ENCODE measurements at regions not wholly inside any gene's neighbourhood (a gene's known extent, or its start where the extent isn't known, plus 50 kb on each side); places are given as distances from the start of the nearest gene placed in this dataset.

DNA sequence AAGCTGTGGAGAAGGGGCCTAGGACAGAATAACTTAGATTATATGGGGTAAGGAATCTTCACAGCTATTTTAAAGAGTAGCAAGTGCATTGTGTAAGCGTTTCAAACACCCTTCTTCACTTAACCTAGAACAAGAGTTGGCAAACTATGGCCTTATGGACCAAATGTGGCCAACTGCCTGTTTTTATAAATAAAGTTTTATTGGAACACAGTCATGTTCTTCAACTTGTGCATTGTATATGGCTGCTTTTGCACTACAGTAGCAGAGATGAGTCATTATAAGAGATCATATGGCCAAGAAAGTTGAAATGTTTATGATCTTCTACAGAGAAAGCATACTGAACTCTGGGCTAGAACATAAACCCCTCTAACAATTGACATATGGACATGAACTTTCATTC lies 187.8 kb downstream of the ETV1 start (continued):
- no peak for TF ChIP-seq ZNF687 (IDR thresholded peaks at IDR 0.05)

- Histone ChIP-seq H3K9ac (ENCODE audit: control insufficient read depth, insufficient read depth, low read length) (no peak overlapping the region), H3K79me2 (ENCODE audit: control insufficient read depth, insufficient read depth, low read length) (no peaks in the 10 kb centered on the region), H3K27ac (ENCODE audit: control insufficient read depth, insufficient read depth) (no peak overlapping the region), H3K4me2 (ENCODE audit: control insufficient read depth, insufficient read depth) (no peak overlapping the region), H3K27me3 (replicated peaks in 1 of 2; ENCODE audit: control insufficient read depth in 2 of 2, insufficient read depth in 2 of 2, low read length in 1 of 2) (no peaks in the 10 kb centered on the region), H3K4me1 (ENCODE audit: control insufficient read depth, insufficient read depth, low read length) (no peaks in the 10 kb centered on the region), H3K4me3 (no peak overlapping the region), H4K20me1 (ENCODE audit: control insufficient read depth, insufficient read depth) (no peaks in the 10 kb centered on the region), H3K9me3 (replicated peaks; ENCODE audit: control insufficient read depth, insufficient read depth, low read length) (no peaks in the 10 kb centered on the region), H2AFZ (ENCODE audit: control insufficient read depth, low read depth, low read length) (no peak overlapping the region), H3K36me3 (ENCODE audit: control insufficient read depth in 2 of 2, insufficient read depth in 2 of 2, low read length in 1 of 2) (no peaks in the 10 kb centered on the region)
- FAIRE-seq (no peak), ATAC-seq (no peak), DNase-seq (ENCODE audit: low read depth, low spot score) (no peak)
- in situ Hi-C loops (cut with MboI) (no loop called here), intact Hi-C loops (cut with micrococcal nuclease; ENCODE audit: unreplicated experiment) (no loop called here)
- SMC1A ChIA-PET (ENCODE audit: uncharacterized antibody, unreplicated experiment) = no interaction called here
- POLR2A ChIA-PET = no interaction called here
- no TSS peak for BruUV-seq (replicated peaks)
- CTCF ChIA-PET = no interaction called here
- 84% methylated on average over 1 of the region's 1 CpG for WGBS (ENCODE audit: insufficient coverage, insufficient replicate concordance, low lambda C conversion rate, missing lambda C conversion rate)
- RAD21 ChIA-PET (ENCODE audit: unreplicated experiment) = no interaction called here
- TF ChIP-seq NFIC (IDR thresholded peaks at IDR 0.05; ENCODE audit: low read depth, low read length) = no peak
- TF ChIP-seq, protein P1, sequence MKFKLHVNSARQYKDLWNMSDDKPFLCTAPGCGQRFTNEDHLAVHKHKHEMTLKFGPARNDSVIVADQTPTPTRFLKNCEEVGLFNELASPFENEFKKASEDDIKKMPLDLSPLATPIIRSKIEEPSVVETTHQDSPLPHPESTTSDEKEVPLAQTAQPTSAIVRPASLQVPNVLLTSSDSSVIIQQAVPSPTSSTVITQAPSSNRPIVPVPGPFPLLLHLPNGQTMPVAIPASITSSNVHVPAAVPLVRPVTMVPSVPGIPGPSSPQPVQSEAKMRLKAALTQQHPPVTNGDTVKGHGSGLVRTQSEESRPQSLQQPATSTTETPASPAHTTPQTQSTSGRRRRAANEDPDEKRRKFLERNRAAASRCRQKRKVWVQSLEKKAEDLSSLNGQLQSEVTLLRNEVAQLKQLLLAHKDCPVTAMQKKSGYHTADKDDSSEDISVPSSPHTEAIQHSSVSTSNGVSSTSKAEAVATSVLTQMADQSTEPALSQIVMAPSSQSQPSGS (IDR thresholded peaks at IDR 0.05; ENCODE audit: low read length) = no peak
- TF ChIP-seq SMARCA5 (IDR thresholded peaks at IDR 0.05) = no peak
- no peak for TF ChIP-seq TCF12 (IDR thresholded peaks at IDR 0.05; ENCODE audit: low read depth, low read length)
- TF ChIP-seq, protein P2, sequence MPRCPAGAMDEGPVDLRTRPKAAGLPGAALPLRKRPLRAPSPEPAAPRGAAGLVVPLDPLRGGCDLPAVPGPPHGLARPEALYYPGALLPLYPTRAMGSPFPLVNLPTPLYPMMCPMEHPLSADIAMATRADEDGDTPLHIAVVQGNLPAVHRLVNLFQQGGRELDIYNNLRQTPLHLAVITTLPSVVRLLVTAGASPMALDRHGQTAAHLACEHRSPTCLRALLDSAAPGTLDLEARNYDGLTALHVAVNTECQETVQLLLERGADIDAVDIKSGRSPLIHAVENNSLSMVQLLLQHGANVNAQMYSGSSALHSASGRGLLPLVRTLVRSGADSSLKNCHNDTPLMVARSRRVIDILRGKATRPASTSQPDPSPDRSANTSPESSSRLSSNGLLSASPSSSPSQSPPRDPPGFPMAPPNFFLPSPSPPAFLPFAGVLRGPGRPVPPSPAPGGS (IDR thresholded peaks at IDR 0.05; ENCODE audit: borderline replicate concordance, insufficient read depth, low read depth, low read length, poor library complexity, severe bottlenecking) = no peak
- TF ChIP-seq CBX5 (IDR thresholded peaks at IDR 0.05; ENCODE audit: low read depth) = no peak
- TF ChIP-seq RAD21 (IDR thresholded peaks at IDR 0.05; ENCODE audit: insufficient read depth, low read depth, low read length) = no peak
- TF ChIP-seq HSF1 (IDR thresholded peaks at IDR 0.05; ENCODE audit: low read depth, low read length) = no peak
- no peak for TF ChIP-seq TCF7 (IDR thresholded peaks at IDR 0.05; ENCODE audit: borderline replicate concordance)
- TF ChIP-seq IRF3 (IDR thresholded peaks at IDR 0.05) = no peak
- no peak for TF ChIP-seq BRCA1 (IDR thresholded peaks at IDR 0.05; ENCODE audit: low read depth, low read length)
- no peak for TF ChIP-seq CREM (IDR thresholded peaks at IDR 0.05; ENCODE audit: low read depth)
- TF ChIP-seq SRF (IDR thresholded peaks at IDR 0.05; ENCODE audit: low read depth in 2 of 2, low read length in 2 of 2) = no peak
- no peak for TF ChIP-seq CHD1 (IDR thresholded peaks at IDR 0.05; ENCODE audit: low read depth, low read length)
Observed at GRCh38 chr7:13802651-13803050, 186.8 kb downstream of the ETV1 start.

All from GM12878 (cell line).